ENCODE measurements at regions not wholly inside any gene's neighbourhood (a gene's known extent, or its start where the extent isn't known, plus 50 kb on each side); places are given as distances from the start of the nearest gene placed in this dataset.

DNA sequence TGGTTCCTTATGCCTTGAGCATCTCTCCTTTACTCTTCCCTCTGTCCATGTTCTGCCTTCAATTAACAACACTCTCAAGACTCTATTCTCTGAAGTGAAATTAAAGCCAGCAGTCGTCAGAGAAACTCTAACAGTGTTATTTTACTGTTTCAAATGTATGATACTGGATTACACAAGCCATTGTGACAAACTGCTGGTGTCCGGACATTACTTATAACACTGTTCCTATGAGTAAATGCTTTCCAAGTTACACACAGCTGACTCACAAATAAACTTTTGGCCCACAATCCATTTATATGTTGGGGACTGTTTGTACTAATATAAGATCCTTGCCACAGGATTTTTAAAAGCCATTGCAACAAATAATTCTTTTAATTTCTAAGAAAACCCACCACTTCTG lies 63.2 kb upstream of the GHR start (continued):
- TF ChIP-seq, protein P1, sequence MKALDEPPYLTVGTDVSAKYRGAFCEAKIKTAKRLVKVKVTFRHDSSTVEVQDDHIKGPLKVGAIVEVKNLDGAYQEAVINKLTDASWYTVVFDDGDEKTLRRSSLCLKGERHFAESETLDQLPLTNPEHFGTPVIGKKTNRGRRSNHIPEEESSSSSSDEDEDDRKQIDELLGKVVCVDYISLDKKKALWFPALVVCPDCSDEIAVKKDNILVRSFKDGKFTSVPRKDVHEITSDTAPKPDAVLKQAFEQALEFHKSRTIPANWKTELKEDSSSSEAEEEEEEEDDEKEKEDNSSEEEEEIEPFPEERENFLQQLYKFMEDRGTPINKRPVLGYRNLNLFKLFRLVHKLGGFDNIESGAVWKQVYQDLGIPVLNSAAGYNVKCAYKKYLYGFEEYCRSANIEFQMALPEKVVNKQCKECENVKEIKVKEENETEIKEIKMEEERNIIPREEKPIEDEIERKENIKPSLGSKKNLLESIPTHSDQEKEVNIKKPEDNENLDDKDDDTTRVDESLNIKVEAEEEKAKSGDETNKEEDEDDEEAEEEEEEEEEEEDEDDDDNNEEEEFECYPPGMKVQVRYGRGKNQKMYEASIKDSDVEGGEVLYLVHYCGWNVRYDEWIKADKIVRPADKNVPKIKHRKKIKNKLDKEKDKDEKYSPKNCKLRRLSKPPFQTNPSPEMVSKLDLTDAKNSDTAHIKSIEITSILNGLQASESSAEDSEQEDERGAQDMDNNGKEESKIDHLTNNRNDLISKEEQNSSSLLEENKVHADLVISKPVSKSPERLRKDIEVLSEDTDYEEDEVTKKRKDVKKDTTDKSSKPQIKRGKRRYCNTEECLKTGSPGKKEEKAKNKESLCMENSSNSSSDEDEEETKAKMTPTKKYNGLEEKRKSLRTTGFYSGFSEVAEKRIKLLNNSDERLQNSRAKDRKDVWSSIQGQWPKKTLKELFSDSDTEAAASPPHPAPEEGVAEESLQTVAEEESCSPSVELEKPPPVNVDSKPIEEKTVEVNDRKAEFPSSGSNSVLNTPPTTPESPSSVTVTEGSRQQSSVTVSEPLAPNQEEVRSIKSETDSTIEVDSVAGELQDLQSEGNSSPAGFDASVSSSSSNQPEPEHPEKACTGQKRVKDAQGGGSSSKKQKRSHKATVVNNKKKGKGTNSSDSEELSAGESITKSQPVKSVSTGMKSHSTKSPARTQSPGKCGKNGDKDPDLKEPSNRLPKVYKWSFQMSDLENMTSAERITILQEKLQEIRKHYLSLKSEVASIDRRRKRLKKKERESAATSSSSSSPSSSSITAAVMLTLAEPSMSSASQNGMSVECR (CRISPR knock-in tag; IDR thresholded peaks at IDR 0.05; ENCODE audit: borderline replicate concordance), result no peak
- no peak for TF ChIP-seq ZNF423 (CRISPR knock-in tag; IDR thresholded peaks at IDR 0.05)
- TF ChIP-seq OVOL2 (CRISPR knock-in tag; IDR thresholded peaks at IDR 0.05; ENCODE audit: borderline replicate concordance), result no peak
- no peak for TF ChIP-seq NFATC4 (CRISPR knock-in tag; IDR thresholded peaks at IDR 0.05)
- no peak for TF ChIP-seq ZNF219 (CRISPR knock-in tag; IDR thresholded peaks at IDR 0.05; ENCODE audit: borderline replicate concordance)
- no peak for TF ChIP-seq NFYB (CRISPR knock-in tag; conservative IDR thresholded peaks at IDR 0.05; ENCODE audit: low read depth)
- TF ChIP-seq, protein P2, sequence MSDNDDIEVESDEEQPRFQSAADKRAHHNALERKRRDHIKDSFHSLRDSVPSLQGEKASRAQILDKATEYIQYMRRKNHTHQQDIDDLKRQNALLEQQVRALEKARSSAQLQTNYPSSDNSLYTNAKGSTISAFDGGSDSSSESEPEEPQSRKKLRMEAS (CRISPR knock-in tag; IDR thresholded peaks at IDR 0.05), result no peak
- TF ChIP-seq ZBTB21 (CRISPR knock-in tag; IDR thresholded peaks at IDR 0.05; ENCODE audit: borderline replicate concordance), result no peak
- TF ChIP-seq FOXP4 (CRISPR knock-in tag; IDR thresholded peaks at IDR 0.05), result no peak
- no peak for TF ChIP-seq NR1H2 (CRISPR knock-in tag; IDR thresholded peaks at IDR 0.05)
- no peak for TF ChIP-seq SMAD4 (CRISPR knock-in tag; IDR thresholded peaks at IDR 0.05)
- TF ChIP-seq TEAD1 (CRISPR knock-in tag; IDR thresholded peaks at IDR 0.05), result no peak
- no peak for TF ChIP-seq FOXP1 (CRISPR knock-in tag; IDR thresholded peaks at IDR 0.05; ENCODE audit: borderline replicate concordance)
- TF ChIP-seq CBFB (CRISPR knock-in tag; IDR thresholded peaks at IDR 0.05; ENCODE audit: low read depth), result no peak

DNA sequence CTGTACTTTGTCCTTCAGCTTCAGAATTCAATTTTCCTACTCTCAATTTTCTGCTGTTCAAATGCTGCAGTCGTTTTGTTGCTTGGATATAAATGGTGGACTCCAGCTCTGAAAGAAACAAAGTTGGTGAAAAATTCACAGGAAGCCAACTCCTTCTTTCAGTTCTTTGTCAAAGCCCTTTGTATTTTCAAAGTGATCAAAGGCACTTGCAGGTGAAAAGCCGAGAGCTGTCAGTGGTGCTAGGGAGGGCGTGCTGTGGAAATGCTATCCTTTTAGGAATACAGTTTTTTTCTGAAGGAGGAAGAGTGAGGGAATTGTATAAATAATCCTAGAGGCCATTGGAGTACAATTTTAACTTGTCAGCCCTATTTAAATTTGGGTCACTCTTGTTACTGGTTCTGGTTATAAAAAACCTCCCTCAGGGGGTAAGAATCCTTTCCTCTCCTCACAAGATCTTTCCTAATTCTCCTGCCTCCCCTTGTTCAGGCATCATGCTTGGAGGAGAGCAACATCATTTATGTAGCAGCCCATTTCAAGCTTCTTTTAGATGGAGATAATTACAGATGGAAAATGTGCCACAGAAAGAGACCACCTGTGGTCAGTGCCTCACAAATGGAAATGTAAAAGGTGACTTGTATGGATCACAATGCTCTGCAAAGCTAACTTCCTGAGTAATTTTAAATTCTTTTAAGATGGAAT lies 62.5 kb upstream of the GHR start:
- ChIA-PET POLR2A (interaction anchor here (1.0 kb wide), 1 partner anchor 284 kb away, joined by 5 read pairs; no protein-coding TSS in a partner anchor), CTCF (no interaction called here)
- no peaks in the 10 kb centered on the region for H3K27me3 Mint-ChIP-seq (ENCODE audit: low read depth)
- DNase-seq (ENCODE audit: low spot score), result no peak
- ATAC-seq, result peak; percentile 79
- peaks cover 19% of the 10 kb centered on the region for H3K9me3 Mint-ChIP-seq
- H3K4me1 Mint-ChIP-seq, result peaks cover 31% of the 10 kb centered on the region
- H3K27ac Mint-ChIP-seq, result peak overlapping the region; percentile 76
- H3K4me3 Mint-ChIP-seq, result peak overlapping the region; percentile 39
- H3K36me3 Mint-ChIP-seq, result peaks cover 3% of the 10 kb centered on the region
- no peak for TF ChIP-seq IRF2 (CRISPR knock-in tag; IDR thresholded peaks at IDR 0.05; ENCODE audit: borderline replicate concordance, low read depth)
- TF ChIP-seq SMAD3 (CRISPR knock-in tag; IDR thresholded peaks at IDR 0.05; ENCODE audit: borderline replicate concordance), result no peak
- no peak for TF ChIP-seq JAZF1 (CRISPR knock-in tag; IDR thresholded peaks at IDR 0.05)
- TF ChIP-seq EMX1 (CRISPR knock-in tag; IDR thresholded peaks at IDR 0.05), result no peak
- no peak for TF ChIP-seq ZNF532 (CRISPR knock-in tag; IDR thresholded peaks at IDR 0.05; ENCODE audit: borderline replicate concordance)
- TF ChIP-seq NFE2L1 (CRISPR knock-in tag; IDR thresholded peaks at IDR 0.05), result no peak
- no peak for TF ChIP-seq RELA (CRISPR knock-in tag; IDR thresholded peaks at IDR 0.05; ENCODE audit: borderline replicate concordance)
- no peak for TF ChIP-seq CREB1 (CRISPR knock-in tag; IDR thresholded peaks at IDR 0.05)
- TF ChIP-seq, protein P3, sequence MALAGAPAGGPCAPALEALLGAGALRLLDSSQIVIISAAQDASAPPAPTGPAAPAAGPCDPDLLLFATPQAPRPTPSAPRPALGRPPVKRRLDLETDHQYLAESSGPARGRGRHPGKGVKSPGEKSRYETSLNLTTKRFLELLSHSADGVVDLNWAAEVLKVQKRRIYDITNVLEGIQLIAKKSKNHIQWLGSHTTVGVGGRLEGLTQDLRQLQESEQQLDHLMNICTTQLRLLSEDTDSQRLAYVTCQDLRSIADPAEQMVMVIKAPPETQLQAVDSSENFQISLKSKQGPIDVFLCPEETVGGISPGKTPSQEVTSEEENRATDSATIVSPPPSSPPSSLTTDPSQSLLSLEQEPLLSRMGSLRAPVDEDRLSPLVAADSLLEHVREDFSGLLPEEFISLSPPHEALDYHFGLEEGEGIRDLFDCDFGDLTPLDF (CRISPR knock-in tag; IDR thresholded peaks at IDR 0.05), result no peak
- TF ChIP-seq HMGA2 (CRISPR knock-in tag; IDR thresholded peaks at IDR 0.05), result no peak
- no peak for TF ChIP-seq ZNF416 (CRISPR knock-in tag; IDR thresholded peaks at IDR 0.05)
- TF ChIP-seq OVOL2 (CRISPR knock-in tag; IDR thresholded peaks at IDR 0.05; ENCODE audit: borderline replicate concordance), result no peak
- TF ChIP-seq ZNF317 (CRISPR knock-in tag; IDR thresholded peaks at IDR 0.05; ENCODE audit: borderline replicate concordance, low read depth), result no peak
- TF ChIP-seq CREM (CRISPR knock-in tag; IDR thresholded peaks at IDR 0.05), result no peak
